ENCODE measurements at regions not wholly inside any gene's neighbourhood (a gene's known extent, or its start where the extent isn't known, plus 50 kb on each side); places are given as distances from the start of the nearest gene placed in this dataset.

DNA sequence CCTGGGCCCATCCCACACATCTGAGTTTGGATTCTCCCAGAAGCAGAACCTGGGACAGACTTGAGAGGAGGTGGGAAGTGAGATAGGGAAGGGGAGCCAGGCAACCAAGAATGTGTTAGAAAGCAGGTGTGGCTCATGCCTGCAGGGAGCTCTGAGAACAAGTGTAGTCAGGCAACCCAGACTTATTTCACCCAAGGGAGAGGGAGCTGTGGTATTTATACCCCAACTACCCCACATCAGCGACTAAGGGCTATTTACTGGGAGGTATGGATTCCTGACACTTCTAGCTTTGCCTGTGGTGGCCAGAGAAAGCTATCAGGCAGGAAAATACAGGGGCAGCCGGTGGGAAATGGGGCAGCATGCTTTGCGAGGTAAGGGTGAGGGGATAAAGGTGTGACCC is 125.8 kb upstream of the MSX1 start:
- Mint-ChIP-seq H3K9me3 (no peaks in the 10 kb centered on the region), H3K4me3 (no peak overlapping the region), H3K27me3 (no peaks in the 10 kb centered on the region), H3K36me3 (no peaks in the 10 kb centered on the region), H3K27ac (no peak overlapping the region), H3K4me1 (no peaks in the 10 kb centered on the region)

DNA sequence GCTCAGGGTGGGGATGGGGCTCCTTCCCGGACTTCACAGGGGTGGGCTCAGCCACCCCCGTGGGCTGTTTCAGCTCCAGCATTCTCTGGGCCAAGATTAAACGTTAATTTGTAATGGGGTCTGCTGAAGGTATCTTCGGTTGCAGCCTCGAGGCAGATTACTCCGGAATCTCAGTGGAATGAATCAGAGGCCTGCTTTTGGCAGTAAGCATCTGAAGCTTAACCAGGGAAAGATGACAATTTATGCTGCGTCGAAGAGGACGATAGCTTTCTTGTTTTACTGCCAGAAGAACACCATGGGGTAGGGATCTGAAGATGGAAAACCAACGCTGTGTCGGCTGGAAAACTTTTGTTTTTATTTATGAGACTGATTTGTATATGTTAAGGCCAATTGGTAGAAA is 129.2 kb upstream of the MSX1 start:
- H3K27ac Mint-ChIP-seq: no peak overlapping the region
- H3K27me3 Mint-ChIP-seq: no peaks in the 10 kb centered on the region
- peaks cover 7% of the 10 kb centered on the region for H3K36me3 Mint-ChIP-seq
- H3K4me3 Mint-ChIP-seq: no peak overlapping the region
- no peaks in the 10 kb centered on the region for H3K4me1 Mint-ChIP-seq
- no peaks in the 10 kb centered on the region for H3K9me3 Mint-ChIP-seq

DNA sequence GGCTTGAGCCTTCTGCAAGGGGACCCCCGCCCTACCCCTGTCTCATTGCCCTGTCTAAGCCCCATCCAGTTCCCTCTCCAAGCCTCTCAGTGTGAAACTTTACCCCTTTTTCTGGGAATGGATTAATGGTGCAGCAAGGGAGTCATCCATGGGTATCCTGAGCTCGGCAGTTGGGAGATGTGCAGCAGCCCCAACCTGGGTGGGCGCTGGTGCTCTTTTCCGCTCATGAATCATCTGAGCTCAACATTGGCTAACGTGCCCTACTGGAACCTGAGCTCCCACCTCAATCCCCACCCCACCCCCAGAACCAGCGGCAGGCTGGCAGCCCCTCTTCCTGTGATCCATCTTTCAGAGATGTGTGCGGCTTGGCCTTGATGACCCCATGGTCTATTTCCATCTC is 130.3 kb upstream of the MSX1 start:
- H3K4me1 Mint-ChIP-seq: no peaks in the 10 kb centered on the region
- H3K9me3 Mint-ChIP-seq: no peaks in the 10 kb centered on the region
- no peak overlapping the region for H3K4me3 Mint-ChIP-seq
- no peaks in the 10 kb centered on the region for H3K27me3 Mint-ChIP-seq
- H3K36me3 Mint-ChIP-seq: peaks cover 7% of the 10 kb centered on the region
- no peak overlapping the region for H3K27ac Mint-ChIP-seq

GRCh38 chr4:4727536-4727935 is 131.9 kb upstream of the MSX1 start:
- Mint-ChIP-seq H3K4me3 (no peak overlapping the region), H3K36me3 (peaks cover 7% of the 10 kb centered on the region), H3K4me1 (no peaks in the 10 kb centered on the region), H3K9me3 (no peaks in the 10 kb centered on the region), H3K27me3 (no peaks in the 10 kb centered on the region), H3K27ac (no peak overlapping the region)

GRCh38 chr4:4726051-4726450 is 133.4 kb upstream of the MSX1 start:
- H3K9me3 Mint-ChIP-seq: no peaks in the 10 kb centered on the region
- H3K27me3 Mint-ChIP-seq: no peaks in the 10 kb centered on the region
- no peak overlapping the region for H3K4me3 Mint-ChIP-seq
- no peaks in the 10 kb centered on the region for H3K4me1 Mint-ChIP-seq
- H3K27ac Mint-ChIP-seq: no peak overlapping the region
- peaks cover 8% of the 10 kb centered on the region for H3K36me3 Mint-ChIP-seq

DNA sequence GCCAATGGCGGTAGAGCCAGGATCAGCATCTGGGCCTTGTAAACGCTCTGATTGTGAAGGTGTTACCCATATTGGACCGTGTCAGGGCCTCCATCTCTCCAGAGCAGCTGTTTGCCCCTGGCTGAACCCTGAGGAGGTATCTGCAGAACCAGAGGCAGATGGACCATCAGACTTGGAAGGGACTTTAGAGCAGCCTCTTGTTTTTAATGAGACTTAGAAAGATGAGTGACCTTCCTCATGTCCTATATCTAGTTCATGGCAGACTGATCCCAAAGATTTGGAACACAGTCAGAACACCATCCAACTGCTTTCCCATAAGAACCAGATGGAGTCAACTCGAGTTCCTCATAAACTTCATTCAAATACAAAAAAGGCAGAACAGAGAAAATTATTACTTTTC is 135.1 kb upstream of the MSX1 start:
- Mint-ChIP-seq H3K9me3 (no peaks in the 10 kb centered on the region), H3K36me3 (peaks cover 8% of the 10 kb centered on the region), H3K4me3 (no peak overlapping the region), H3K27ac (no peak overlapping the region), H3K4me1 (no peaks in the 10 kb centered on the region), H3K27me3 (no peaks in the 10 kb centered on the region)

DNA sequence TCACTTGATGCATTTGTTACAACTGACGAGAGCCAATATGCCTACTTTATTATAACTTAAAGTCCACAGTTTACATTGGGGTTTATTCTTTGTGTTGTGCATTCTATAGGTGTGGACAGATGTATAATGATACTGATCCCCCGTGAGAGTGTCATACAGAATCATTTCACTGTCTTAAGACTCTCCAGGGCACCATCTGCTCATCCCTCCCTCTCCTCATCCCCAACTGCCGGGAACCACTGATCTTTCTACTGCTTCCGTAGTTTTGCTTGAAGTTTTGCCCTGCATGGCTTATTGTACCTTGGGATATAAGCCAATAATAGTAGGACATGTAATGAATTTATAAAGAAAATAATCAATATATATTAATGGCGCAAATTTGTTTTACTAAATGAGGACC is 137.8 kb upstream of the MSX1 start:
- H3K9me3 Mint-ChIP-seq: no peaks in the 10 kb centered on the region
- no peaks in the 10 kb centered on the region for H3K4me1 Mint-ChIP-seq
- peaks cover 8% of the 10 kb centered on the region for H3K36me3 Mint-ChIP-seq
- H3K27me3 Mint-ChIP-seq: no peaks in the 10 kb centered on the region
- no peak overlapping the region for H3K4me3 Mint-ChIP-seq
- H3K27ac Mint-ChIP-seq: no peak overlapping the region

DNA sequence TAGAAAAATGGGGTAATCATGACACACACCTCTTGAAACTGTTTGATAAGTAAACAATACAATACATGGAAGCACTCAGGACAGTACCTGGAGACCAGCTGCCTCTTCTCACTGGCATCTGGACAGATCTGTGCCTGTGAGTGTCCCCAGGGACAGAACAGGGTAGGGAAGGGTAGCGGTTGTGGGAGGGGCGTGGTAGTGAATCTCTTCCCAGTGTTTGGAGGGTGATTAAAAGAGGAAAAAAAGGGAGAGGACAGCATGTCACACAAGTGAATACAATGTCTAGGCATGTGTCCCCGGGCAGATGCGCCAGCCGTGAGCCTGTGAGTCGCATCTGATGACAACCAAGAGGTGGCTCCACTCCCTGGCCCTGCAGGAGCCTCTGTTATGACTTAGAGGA is 138.8 kb upstream of the MSX1 start:
- Mint-ChIP-seq H3K4me1 (no peaks in the 10 kb centered on the region), H3K36me3 (peaks cover 6% of the 10 kb centered on the region), H3K4me3 (no peak overlapping the region), H3K27me3 (no peaks in the 10 kb centered on the region), H3K9me3 (no peaks in the 10 kb centered on the region), H3K27ac (no peak overlapping the region)

DNA sequence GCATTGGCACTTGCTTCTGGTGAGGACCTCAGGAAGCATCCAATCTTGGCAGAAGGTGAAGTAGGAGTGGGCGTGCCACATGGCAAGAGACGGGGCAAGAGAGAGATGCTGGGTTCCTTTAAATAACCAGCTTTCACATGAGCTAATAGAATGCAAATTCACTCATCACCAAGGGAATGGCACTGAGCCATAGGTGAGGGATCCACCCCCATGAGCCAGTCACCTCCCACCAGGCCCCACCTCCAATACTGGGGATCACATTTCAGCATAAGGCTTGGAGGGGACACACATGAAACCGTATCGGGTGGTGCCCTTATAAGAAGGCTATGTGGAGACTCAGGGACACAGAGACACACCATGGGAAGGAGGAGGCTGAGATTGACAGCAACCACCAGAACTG is 140.0 kb upstream of the MSX1 start:
- Mint-ChIP-seq H3K27me3 (no peaks in the 10 kb centered on the region), H3K4me1 (no peaks in the 10 kb centered on the region), H3K27ac (no peak overlapping the region), H3K9me3 (no peaks in the 10 kb centered on the region), H3K4me3 (no peak overlapping the region), H3K36me3 (peaks cover 4% of the 10 kb centered on the region)

- Mint-ChIP-seq H3K4me3 (no peak overlapping the region), H3K36me3 (peaks cover 4% of the 10 kb centered on the region), H3K27me3 (no peaks in the 10 kb centered on the region), H3K9me3 (no peaks in the 10 kb centered on the region), H3K27ac (no peak overlapping the region), H3K4me1 (no peaks in the 10 kb centered on the region)
These were observed 141.8 kb upstream of the MSX1 start for GRCh38 chr4:4717692-4718091.

- Mint-ChIP-seq H3K4me3 (no peak overlapping the region), H3K27me3 (no peaks in the 10 kb centered on the region), H3K9me3 (no peaks in the 10 kb centered on the region), H3K27ac (no peak overlapping the region), H3K36me3 (peaks cover 3% of the 10 kb centered on the region), H3K4me1 (no peaks in the 10 kb centered on the region)
These were observed 145.1 kb upstream of the MSX1 start for GRCh38 chr4:4714331-4714730.

DNA sequence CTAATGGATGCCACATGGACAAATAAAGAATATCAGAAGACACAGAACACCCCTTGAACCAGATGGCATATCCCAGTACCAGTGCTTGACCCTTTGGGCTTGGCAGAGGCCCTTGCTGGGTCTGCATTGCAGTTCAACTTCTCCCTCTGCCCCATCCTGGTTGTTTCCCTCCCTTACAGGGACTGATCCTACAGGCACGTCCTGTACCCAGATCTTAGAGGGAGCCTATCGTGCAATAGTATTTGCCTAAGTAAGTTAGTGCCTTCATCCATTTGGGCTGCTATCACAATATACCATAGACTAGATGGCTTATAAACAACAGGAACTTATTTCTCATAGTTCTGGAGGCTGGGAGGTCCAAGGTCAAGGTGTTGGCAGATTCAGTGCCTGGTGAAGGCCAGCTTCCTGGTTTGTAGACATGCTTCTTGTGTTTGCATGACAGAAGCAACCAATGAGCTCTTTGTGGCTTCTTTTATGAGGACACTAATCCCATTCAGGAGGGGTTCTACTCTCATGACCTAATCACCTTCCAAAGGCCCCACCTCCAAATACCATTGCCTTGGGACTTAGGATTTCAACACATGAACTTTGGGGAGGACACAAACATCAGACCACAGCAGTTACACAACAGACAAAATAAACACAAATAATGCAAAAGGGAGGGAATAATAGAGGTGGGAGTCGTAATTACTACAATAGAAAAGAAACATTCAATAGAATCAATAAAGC is 146.5 kb upstream of the MSX1 start:
- Mint-ChIP-seq H3K27ac (no peak overlapping the region), H3K36me3 (peaks cover 8% of the 10 kb centered on the region), H3K9me3 (peaks cover 9% of the 10 kb centered on the region), H3K4me3 (no peak overlapping the region), H3K4me1 (no peaks in the 10 kb centered on the region), H3K27me3 (no peaks in the 10 kb centered on the region)

DNA sequence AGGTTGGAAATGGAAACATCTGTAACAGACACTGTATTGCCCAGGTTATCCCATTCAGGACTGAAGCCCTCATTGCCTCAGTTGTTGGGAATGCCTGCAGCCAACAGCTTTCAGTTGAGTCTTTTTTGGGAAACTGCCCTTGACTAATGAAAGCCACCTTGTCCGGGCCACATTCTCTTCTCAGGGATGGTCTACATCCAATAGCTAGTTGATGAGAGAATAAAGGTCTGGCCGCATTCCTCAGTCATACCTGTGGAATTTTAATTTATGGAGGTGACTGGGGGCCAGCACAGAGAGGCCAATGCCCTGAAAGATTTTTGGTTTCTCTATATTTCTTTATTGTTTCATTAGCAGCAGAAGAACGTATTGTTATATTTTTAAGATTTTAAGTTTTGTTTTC is 147.6 kb upstream of the MSX1 start:
- Mint-ChIP-seq H3K27me3 (no peaks in the 10 kb centered on the region), H3K4me3 (no peak overlapping the region), H3K36me3 (peaks cover 7% of the 10 kb centered on the region), H3K4me1 (no peaks in the 10 kb centered on the region), H3K9me3 (peaks cover 9% of the 10 kb centered on the region), H3K27ac (no peak overlapping the region)

DNA sequence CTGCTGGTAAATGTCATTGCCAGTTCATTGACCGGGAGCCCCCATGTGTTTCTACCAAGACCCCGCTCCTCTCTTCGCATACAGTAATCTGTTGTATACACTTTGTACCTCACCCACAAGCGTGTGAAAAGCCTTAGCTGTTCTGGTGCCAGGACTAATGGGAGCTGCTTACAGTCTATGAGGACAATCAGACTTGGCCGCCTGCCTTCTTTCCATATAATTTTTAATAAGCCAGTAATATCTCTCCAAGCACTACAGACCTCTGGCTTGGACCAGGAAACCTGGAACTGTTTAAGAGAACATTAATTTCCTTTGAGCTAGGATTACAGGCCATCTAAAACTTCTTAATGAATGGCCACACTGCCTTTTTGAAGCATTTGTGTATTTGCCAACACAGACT is 149.7 kb upstream of the MSX1 start:
- H3K4me3 Mint-ChIP-seq: no peak overlapping the region
- no peak overlapping the region for H3K27ac Mint-ChIP-seq
- peaks cover 9% of the 10 kb centered on the region for H3K9me3 Mint-ChIP-seq
- H3K27me3 Mint-ChIP-seq: no peaks in the 10 kb centered on the region
- H3K36me3 Mint-ChIP-seq: peaks cover 11% of the 10 kb centered on the region
- no peaks in the 10 kb centered on the region for H3K4me1 Mint-ChIP-seq

DNA sequence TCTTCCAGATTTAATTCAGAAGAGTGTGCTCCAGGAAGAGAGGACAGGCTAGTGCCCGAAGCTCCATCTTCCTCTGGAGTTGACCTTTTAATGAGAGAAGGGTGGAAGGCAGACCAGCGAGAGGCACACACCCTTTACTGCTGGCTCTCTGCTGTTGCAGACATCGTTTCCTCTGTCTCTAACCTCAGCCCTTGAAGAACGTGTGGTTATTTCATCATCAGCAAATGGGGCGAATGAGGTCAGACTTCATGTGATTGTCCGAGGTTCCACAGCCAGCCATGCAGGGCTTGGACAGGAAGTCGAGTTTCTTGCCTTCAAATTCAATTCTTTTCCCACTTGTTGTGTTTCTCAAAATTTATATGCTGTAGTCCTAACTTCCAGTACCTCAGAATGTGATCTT is 155.2 kb upstream of the MSX1 start:
- no peaks in the 10 kb centered on the region for H3K4me1 Mint-ChIP-seq
- peaks cover 21% of the 10 kb centered on the region for H3K36me3 Mint-ChIP-seq
- H3K27ac Mint-ChIP-seq: no peak overlapping the region
- H3K9me3 Mint-ChIP-seq: peaks cover 9% of the 10 kb centered on the region
- no peaks in the 10 kb centered on the region for H3K27me3 Mint-ChIP-seq
- no peak overlapping the region for H3K4me3 Mint-ChIP-seq

- H3K27me3 Mint-ChIP-seq: no peaks in the 10 kb centered on the region
- H3K4me1 Mint-ChIP-seq: no peaks in the 10 kb centered on the region
- no peak overlapping the region for H3K4me3 Mint-ChIP-seq
- peaks cover 9% of the 10 kb centered on the region for H3K36me3 Mint-ChIP-seq
- no peak overlapping the region for H3K27ac Mint-ChIP-seq
- no peaks in the 10 kb centered on the region for H3K9me3 Mint-ChIP-seq
These were observed 155.7 kb upstream of the STX18 start for GRCh38 chr4:4697584-4697983.

DNA sequence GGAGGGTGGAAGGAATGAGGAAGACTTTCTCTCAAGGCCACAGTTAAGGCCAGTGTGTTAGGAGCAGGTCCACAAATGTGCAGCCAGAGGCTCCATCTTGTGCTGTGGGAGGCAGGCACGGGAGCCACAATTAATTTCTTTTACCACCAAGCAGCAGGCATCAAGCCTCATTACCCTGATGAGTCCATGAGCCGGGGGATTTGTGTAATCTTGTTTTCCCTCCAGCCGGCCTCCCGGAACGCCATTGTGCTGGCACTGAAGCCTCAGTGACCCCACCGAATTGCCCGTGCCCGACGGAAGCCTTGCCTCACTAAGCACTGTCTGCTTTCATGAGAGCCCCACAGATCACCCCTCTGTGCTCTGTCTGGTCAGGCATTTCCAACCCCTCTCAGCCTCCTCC is 154.7 kb upstream of the STX18 start:
- H3K27me3 Mint-ChIP-seq: no peaks in the 10 kb centered on the region
- H3K9me3 Mint-ChIP-seq: no peaks in the 10 kb centered on the region
- peaks cover 12% of the 10 kb centered on the region for H3K36me3 Mint-ChIP-seq
- no peak overlapping the region for H3K4me3 Mint-ChIP-seq
- H3K27ac Mint-ChIP-seq: no peak overlapping the region
- H3K4me1 Mint-ChIP-seq: no peaks in the 10 kb centered on the region
